ENCODE measurements at regions not wholly inside any gene's neighbourhood (a gene's known extent, or its start where the extent isn't known, plus 50 kb on each side); places are given as distances from the start of the nearest gene placed in this dataset.
A peak's percentile ranks its signal among the peaks of the same experiment; 100 is the strongest.

GRCh38 chr2:5905661-5906060 lies 213.5 kb downstream of the SOX11 start:
- DNase-seq (ENCODE audit: low read depth): no peak
- TF ChIP-seq CTCF (conservative IDR thresholded peaks at IDR 0.05; ENCODE audit: low read depth, low read length): no peak
- no peak overlapping the region for H3K4me3 ChIP-seq (ENCODE audit: low read depth, low read length)

- no peak for TF ChIP-seq CTCF (conservative IDR thresholded peaks at IDR 0.05; ENCODE audit: low read depth, low read length)
- DNase-seq (ENCODE audit: low read depth): peak; percentile 6
- H3K4me3 ChIP-seq (ENCODE audit: low read depth, low read length): no peak overlapping the region
Observed at GRCh38 chr2:5908071-5908470, 215.9 kb downstream of the SOX11 start.

- TF ChIP-seq CTCF (conservative IDR thresholded peaks at IDR 0.05; ENCODE audit: low read depth, low read length): no peak
- H3K4me3 ChIP-seq (ENCODE audit: low read depth, low read length): no peak overlapping the region
- no peak for DNase-seq (ENCODE audit: low read depth)
Observed at GRCh38 chr2:5911718-5912117, 219.5 kb downstream of the SOX11 start.

DNA sequence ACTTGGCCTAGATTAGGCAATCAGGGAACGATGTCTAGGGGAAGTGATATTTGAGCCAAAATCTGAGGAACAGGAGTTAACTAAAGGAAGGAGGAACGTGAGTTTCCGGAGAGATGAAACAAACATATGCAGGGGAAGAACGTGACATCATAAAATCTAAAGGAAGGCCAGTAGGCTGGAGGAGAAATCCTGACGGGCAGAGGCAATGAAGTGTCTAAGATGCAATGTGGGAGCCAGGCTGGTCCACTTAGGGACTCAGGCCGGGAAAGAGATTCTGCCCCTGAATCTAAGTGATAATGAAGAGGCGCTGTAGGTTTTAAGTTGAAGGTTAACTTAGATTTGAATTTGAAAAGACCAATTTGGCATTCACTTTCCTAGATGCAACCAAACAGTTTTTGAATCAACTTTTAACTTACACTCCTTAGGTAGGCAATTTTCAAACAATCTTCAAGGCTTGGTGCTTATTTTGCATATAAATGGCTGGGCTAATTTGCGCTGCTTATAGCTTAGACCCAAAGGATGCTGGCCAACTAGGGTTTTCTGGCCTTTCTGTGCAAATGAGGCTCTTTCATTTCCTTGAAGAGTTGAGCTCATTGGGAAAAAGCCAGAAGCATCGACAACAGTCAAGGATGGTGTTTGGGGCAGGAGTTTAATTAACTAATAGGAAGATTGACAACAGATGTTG lies 221.7 kb downstream of the SOX11 start:
- no peak for DNase-seq (ENCODE audit: low read depth)
- no peak for TF ChIP-seq CTCF (conservative IDR thresholded peaks at IDR 0.05; ENCODE audit: low read depth, low read length)
- no peak overlapping the region for H3K4me3 ChIP-seq (ENCODE audit: low read depth, low read length)

GRCh38 chr2:5914811-5915611 lies 222.8 kb downstream of the SOX11 start:
- peak; percentile 54 for DNase-seq (ENCODE audit: low read depth)
- no peak overlapping the region for H3K4me3 ChIP-seq (ENCODE audit: low read depth, low read length)
- peak; percentile 35 for TF ChIP-seq CTCF (conservative IDR thresholded peaks at IDR 0.05; ENCODE audit: low read depth, low read length)

DNA sequence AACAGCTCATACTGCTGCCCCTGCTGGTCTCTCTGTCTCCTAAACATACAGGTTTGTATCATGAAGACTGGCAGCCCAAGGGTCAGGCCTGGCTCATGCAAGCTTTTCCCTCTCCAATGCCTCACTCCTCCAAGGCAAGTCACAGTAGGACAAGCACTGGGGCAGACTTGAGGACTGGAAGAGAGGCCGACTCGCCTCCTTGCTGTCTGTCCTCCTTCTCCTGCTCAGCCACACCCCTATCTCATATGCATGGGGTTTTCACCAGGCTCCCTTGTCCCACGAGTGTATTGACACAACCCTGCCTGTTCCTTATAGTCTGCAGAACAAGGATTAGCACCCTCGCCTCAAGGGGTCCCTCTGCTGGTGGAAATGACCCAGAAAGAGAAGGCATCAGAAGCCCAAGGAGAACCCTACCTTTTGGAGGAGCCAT lies 223.7 kb downstream of the SOX11 start:
- H3K4me3 ChIP-seq (ENCODE audit: low read depth, low read length): no peak overlapping the region
- DNase-seq (ENCODE audit: low read depth): peak; percentile 32
- peak; percentile 63 for TF ChIP-seq CTCF (conservative IDR thresholded peaks at IDR 0.05; ENCODE audit: low read depth, low read length)

Data from choroid plexus epithelial cell (primary cell).